ENCODE measurements at regions not wholly inside any gene's neighbourhood (a gene's known extent, or its start where the extent isn't known, plus 50 kb on each side); places are given as distances from the start of the nearest gene placed in this dataset.

- TF ChIP-seq CTCF (conservative IDR thresholded peaks at IDR 0.05) = no peak
- no peak for TF ChIP-seq ZFX (IDR thresholded peaks at IDR 0.05)
These were observed 1443.5 kb downstream of the FAM133A start for GRCh38 chrX:95117556-95117955.
